Thyroid gland (tissue), 4 donors: ENCODE measurements at regions not wholly inside any gene's neighbourhood (a gene's known extent, or its start where the extent isn't known, plus 50 kb on each side); places are given as distances from the start of the nearest gene placed in this dataset.

Source experiments
- DNase-seq, 2 donors: peaks; one replicate each; pipeline ENCODE4 v3.0.0-alpha.2; 2019
- H3K27ac ChIP-seq, 3 donors: fragments of 200-600 bp; sonication (generic); 1 replicate in 2 of 3; 2 replicates in 1 of 3; pipeline ENCODE4 v1.5.1; 2016 to 2019; ENCODE audit warnings: mild to moderate bottlenecking in 1 of 3, moderate library complexity in 1 of 3
- H3K27me3 ChIP-seq: fragments of 200-600 bp; sonication (generic); one replicate; pipeline ENCODE4 v1.5.1; 2019
- H3K36me3 ChIP-seq, 2 donors: fragments of 200-600 bp; sonication (generic); one replicate each; pipeline ENCODE4 v1.5.1; 2016 to 2019
- H3K4me1 ChIP-seq, 2 donors: fragments of 200-600 bp; sonication (generic); one replicate each; pipeline ENCODE4 v1.5.1; 2017 to 2019
- H3K4me3 ChIP-seq, 3 donors: fragments of 200-600 bp; sonication (generic); replicated peaks in 1 of 3; 1 replicate in 2 of 3; 2 replicates in 1 of 3; pipeline ENCODE4 v1.5.1; 2016; ENCODE audit warnings: mild to moderate bottlenecking in 1 of 3
- H3K9me3 ChIP-seq: fragments of 200-600 bp; sonication (generic); one replicate; pipeline ENCODE4 v1.5.1; 2017
- CTCF ChIP-seq, 6 experiments: fragments of 200-600 bp in 3 of 6; fragments of 450-650 bp in 3 of 6; sonication (generic) in 3 of 6; IDR thresholded peaks; one replicate each; pipeline ENCODE4 v1.5.1; 2016 to 2019; ENCODE audit warnings: antibody characterized with exemption in 6 of 6, mild to moderate bottlenecking in 2 of 6, inconsistent platforms in 1 of 6, moderate library complexity in 1 of 6
- POLR2A ChIP-seq, 2 donors: fragments of 450-650 bp; IDR thresholded peaks; one replicate each; pipeline ENCODE4 v1.6.1; 2017; ENCODE audit warnings: antibody characterized with exemption in 2 of 2, mild to moderate bottlenecking in 2 of 2, moderate library complexity in 1 of 2
- WGBS, 2 donors: methylation state at CpG; one replicate each; pipeline ENCODE4 v1.1.5; 2017; 5-methylcytosine and 5-hydroxymethylcytosine counted together
- intact Hi-C: fragments of 100-400 bp; cut with DNase I; formaldehyde crosslinking; loops from one replicate; pipeline ENCODE4 v1.15.1; 2023

DNA sequence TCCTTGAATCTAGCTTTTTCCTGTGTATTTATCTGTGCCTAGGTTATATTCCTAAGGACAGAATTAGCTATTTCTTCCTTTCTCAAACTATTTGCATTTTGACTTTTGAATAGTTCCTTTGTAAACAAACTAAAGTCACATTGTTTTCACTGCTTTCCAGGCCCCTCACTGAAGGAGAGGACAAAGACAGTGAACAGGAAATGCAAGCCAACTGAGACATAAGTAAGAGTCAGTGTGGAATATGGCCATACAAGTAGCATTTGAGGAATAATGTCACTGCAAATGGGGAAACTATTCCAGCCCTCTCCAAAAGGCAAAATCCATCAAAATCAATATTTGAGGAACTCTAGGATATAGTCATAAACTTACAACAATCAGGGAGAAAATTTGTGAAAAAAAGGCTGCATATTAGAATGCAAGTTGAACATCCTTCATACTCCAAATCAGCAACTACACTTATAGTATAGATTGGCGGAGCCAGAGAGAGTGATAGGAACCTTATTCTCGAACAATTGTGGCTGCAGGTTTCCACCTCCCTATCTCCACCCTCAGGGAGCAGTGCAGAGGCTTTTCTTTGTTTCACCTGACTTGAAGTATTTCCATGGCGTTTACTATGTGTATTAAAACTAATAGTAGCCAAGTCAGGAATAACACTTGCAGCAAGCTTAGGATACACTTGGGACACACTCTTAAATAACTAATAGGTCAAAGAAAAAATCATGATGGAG is 1110.4 kb upstream of the ADGRL3 start:
- Histone ChIP-seq H3K4me1 (no peaks in the 10 kb centered on the region), H3K9me3 (no peaks in the 10 kb centered on the region), H3K4me3 (no peak overlapping the region), H3K27me3 (no peaks in the 10 kb centered on the region), H3K27ac (no peak overlapping the region), H3K36me3 (no peaks in the 10 kb centered on the region)
- WGBS, 2 donors = 62 to 77% methylated on average over 3 of the region's 3 CpGs
- no peak for DNase-seq
- intact Hi-C loops = no loop called here
- no peak for TF ChIP-seq POLR2A (IDR thresholded peaks at IDR 0.05)
- TF ChIP-seq CTCF (IDR thresholded peaks at IDR 0.05) = no peak

DNA sequence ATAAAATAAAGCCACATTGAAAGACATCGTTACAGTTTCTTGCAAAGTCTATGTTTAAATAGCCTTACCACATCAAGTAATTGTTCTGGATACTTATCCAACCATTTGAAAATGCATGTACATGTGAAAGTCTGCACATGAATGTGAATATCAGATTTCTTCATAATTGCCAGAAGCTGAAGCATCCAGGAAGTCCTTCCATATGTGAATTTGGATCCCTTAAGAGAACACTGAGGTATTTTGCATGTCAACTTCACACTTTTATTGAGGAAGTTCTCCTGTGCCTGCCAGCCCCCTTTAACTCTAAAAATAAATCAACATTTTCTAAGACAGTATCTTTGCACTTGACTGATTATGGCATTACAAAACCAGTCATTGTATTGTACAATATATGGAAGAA is 1103.5 kb upstream of the ADGRL3 start:
- Histone ChIP-seq H3K36me3 (no peaks in the 10 kb centered on the region), H3K27me3 (no peaks in the 10 kb centered on the region), H3K4me3 (no peak overlapping the region), H3K4me1 (no peaks in the 10 kb centered on the region), H3K9me3 (no peaks in the 10 kb centered on the region), H3K27ac (no peak overlapping the region)
- intact Hi-C loops = no loop called here
- WGBS, 2 donors = 0% methylated on average over 1 of the region's 1 CpG
- DNase-seq = no peak
- TF ChIP-seq POLR2A (IDR thresholded peaks at IDR 0.05) (no peak), CTCF (IDR thresholded peaks at IDR 0.05) (no peak)

DNA sequence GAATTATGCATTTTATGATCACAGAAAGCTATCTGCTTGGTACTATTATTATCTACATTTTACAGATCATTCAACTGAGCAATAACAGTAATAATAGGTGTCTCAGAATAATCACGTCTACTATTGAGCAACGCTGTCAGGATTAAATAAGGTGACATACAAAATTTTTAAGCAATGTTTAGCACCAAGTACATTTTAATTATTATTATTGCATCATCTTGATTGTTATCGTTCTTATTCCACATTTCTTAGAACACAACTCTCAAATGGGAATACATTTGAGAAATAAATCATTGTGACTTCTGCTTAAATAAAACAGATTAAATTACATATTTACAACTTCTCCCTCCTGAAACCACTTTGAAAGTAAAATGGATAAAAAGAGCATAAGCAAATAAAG is 1083.5 kb upstream of the ADGRL3 start:
- TF ChIP-seq CTCF (IDR thresholded peaks at IDR 0.05) = no peak
- TF ChIP-seq POLR2A (IDR thresholded peaks at IDR 0.05) = no peak
- Histone ChIP-seq H3K9me3 (no peaks in the 10 kb centered on the region), H3K27ac (no peak overlapping the region), H3K27me3 (no peaks in the 10 kb centered on the region), H3K36me3 (no peaks in the 10 kb centered on the region), H3K4me3 (no peak overlapping the region), H3K4me1 (no peaks in the 10 kb centered on the region)
- intact Hi-C loops = no loop called here
- no peak for DNase-seq
- 93 to 94% methylated on average over 3 of the region's 3 CpGs for WGBS, 2 donors

DNA sequence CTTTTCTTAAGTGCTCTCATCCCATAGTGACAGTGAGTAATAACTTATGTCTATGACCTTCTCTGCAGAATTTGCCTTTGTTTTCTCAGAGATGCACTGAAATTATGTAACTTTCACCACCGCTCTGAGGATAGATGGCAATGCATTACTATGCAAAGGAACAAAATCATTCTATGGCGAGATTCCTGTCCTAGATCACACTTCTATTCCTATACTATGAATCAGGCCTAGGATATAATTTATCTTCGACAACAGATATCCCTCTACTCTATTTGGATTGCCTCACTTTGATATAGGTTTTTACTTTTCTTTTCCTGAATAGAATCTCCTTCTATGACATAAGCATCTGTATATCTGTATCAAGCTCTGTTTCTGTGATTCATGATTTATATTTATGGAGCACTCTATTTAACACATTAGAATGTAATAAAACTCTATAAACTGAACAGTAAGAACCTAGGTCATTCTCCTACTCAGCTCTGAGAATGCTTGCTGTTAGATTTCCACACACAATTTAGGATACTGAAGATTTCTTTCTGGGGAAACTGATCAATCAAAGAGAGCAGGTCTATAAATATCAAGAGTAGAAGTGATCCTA is 1082.3 kb upstream of the ADGRL3 start:
- Histone ChIP-seq H3K4me3 (no peak overlapping the region), H3K36me3 (no peaks in the 10 kb centered on the region), H3K9me3 (no peaks in the 10 kb centered on the region), H3K4me1 (no peaks in the 10 kb centered on the region), H3K27ac (no peak overlapping the region), H3K27me3 (no peaks in the 10 kb centered on the region)
- intact Hi-C loops = no loop called here
- 85 to 94% methylated on average over 3 of the region's 3 CpGs for WGBS, 2 donors
- no peak for DNase-seq
- TF ChIP-seq CTCF (IDR thresholded peaks at IDR 0.05) = no peak
- no peak for TF ChIP-seq POLR2A (IDR thresholded peaks at IDR 0.05)

DNA sequence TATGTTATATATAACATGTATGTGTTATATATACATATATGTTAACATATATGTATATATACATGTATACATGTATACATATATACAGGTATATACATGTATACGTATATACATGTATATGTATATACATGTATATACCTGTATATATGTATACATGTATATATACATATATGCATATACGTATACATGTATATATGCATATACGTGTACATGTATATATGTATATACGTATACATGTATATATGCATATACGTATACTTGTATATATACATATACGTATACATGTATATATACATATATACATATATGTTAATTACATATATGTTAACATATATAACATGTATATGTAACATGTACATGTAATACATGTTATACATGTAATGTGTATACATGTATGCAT is 1077.3 kb upstream of the ADGRL3 start:
- Histone ChIP-seq H3K27ac (no peak overlapping the region), H3K4me3 (no peak overlapping the region)

More for the DNA sequence above, 1077.3 kb upstream of the ADGRL3 start:
- 93 to 96% methylated on average over 6 of the region's 6 CpGs for WGBS, 2 donors
- H3K27me3 ChIP-seq = no peaks in the 10 kb centered on the region
- intact Hi-C loops = no loop called here
- no peaks in the 10 kb centered on the region for H3K4me1 ChIP-seq
- no peak for DNase-seq
- TF ChIP-seq CTCF (IDR thresholded peaks at IDR 0.05) (no peak), POLR2A (IDR thresholded peaks at IDR 0.05) (no peak)
- no peaks in the 10 kb centered on the region for H3K9me3 ChIP-seq
- H3K36me3 ChIP-seq = no peaks in the 10 kb centered on the region
